HFFc6 (cell line): ENCODE measurements at regions not wholly inside any gene's neighbourhood (a gene's known extent, or its start where the extent isn't known, plus 50 kb on each side); places are given as distances from the start of the nearest gene placed in this dataset.
"Not testable (repeated sequence)": the region's sequence is repeated elsewhere in the genome, so short reads cannot be mapped to it uniquely, and the experiment has no call there.

Source experiments
- DNase-seq: peaks from one replicate; pipeline ENCODE4 v3.0.0-alpha.2; 2018
- H3K27ac Mint-ChIP-seq: 2 replicates; pipeline ENCODE4 v1.8.0; 2020; ENCODE audit warnings: mild to moderate bottlenecking, mixed read lengths
- H3K27me3 Mint-ChIP-seq: 2 replicates; pipeline ENCODE4 v1.8.0; 2021; ENCODE audit warnings: mild to moderate bottlenecking, moderate library complexity, mixed read lengths; ENCODE audit not compliant: insufficient read depth
- H3K36me3 Mint-ChIP-seq: 2 replicates; pipeline ENCODE4 v1.8.0; 2021; ENCODE audit warnings: low read depth, mixed read lengths
- H3K4me1 Mint-ChIP-seq: 2 replicates; pipeline ENCODE4 v1.8.0; 2020; ENCODE audit warnings: low read depth, mixed read lengths
- H3K4me3 Mint-ChIP-seq: 2 replicates; pipeline ENCODE4 v1.8.0; 2020; ENCODE audit warnings: mild to moderate bottlenecking, moderate library complexity, mixed read lengths
- H3K9me3 Mint-ChIP-seq: 2 replicates; pipeline ENCODE4 v1.8.0; 2020; ENCODE audit warnings: mild to moderate bottlenecking, mixed read lengths
- TF ChIP-seq, protein P1 (sequence below): fragments of 200-600 bp; sonication (generic); IDR thresholded peaks from 2 replicates; pipeline ENCODE4 v1.5.0; 2021; ENCODE audit warnings: antibody characterized with exemption, mild to moderate bottlenecking

DNA sequence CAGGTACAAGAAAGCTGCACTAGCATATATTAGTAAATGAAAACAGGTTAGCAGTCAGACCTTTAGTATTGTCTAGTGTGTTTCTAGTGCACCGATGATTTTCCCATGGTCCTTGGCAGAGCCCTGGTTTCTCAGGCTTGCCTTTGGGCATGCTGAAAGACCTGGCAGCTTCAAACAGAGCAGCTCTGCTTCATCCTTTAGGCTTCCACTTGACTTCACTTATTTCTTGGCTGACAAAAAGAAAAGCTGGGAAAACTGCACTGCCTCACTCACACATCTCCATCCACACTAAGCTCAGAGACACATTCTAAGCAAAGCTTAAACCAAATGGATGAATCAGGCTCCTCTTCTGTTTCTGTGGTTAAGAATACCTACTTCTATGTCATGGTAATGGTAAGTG, 374.8 kb upstream of the PDZRN3 start:
- Mint-ChIP-seq H3K9me3 (no peaks in the 10 kb centered on the region; the same call in 1 of the 2 replicates), H3K27me3 (no peaks in the 10 kb centered on the region), H3K27ac (no peak overlapping the region), H3K4me3 (no peak overlapping the region), H3K36me3 (no peaks in the 10 kb centered on the region), H3K4me1 (no peaks in the 10 kb centered on the region)
- DNase-seq: peak; percentile 1
- TF ChIP-seq, protein P1, sequence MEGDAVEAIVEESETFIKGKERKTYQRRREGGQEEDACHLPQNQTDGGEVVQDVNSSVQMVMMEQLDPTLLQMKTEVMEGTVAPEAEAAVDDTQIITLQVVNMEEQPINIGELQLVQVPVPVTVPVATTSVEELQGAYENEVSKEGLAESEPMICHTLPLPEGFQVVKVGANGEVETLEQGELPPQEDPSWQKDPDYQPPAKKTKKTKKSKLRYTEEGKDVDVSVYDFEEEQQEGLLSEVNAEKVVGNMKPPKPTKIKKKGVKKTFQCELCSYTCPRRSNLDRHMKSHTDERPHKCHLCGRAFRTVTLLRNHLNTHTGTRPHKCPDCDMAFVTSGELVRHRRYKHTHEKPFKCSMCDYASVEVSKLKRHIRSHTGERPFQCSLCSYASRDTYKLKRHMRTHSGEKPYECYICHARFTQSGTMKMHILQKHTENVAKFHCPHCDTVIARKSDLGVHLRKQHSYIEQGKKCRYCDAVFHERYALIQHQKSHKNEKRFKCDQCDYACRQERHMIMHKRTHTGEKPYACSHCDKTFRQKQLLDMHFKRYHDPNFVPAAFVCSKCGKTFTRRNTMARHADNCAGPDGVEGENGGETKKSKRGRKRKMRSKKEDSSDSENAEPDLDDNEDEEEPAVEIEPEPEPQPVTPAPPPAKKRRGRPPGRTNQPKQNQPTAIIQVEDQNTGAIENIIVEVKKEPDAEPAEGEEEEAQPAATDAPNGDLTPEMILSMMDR: no peak

DNA sequence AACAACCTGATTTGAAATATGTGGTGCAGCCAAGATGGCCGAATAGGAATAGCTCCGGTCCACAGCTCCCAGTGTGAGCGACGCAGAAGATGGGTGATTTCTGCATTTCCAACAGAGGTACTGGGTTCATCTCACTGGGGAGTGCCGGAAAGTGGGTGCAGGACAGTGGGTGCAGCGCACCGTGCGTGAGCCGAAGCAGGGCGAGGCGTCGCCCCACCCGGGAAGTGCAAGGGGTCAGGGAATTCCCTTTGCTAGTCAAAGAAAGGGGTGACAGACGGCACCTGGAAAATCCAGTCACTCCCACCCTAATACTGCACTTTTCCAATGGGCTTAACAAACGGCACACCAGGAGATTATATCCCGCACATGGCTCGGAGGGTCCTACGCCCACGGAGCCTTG, 365.9 kb upstream of the PDZRN3 start:
- not testable (repeated sequence) for H3K4me3 Mint-ChIP-seq, DNase-seq, H3K27ac Mint-ChIP-seq, H3K4me1 Mint-ChIP-seq, H3K9me3 Mint-ChIP-seq, H3K27me3 Mint-ChIP-seq, H3K36me3 Mint-ChIP-seq

DNA sequence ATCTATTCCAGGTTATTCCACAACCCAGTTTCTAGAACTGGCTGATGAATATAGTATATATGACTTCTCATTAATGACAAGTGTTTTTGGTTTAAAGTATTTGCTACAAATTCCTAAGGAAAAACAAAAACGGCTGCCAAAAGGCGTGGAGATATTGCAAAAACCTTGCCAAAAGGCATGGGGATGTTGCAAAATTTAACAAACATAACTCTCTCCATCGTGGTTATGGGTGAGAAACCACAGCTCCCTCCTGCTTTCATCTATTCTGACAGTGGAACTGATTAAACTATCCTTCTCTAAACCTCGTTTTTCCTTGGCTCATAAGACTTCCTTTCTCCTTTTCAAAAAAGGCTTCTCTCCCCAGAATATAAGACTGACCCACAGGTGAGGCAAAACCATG, 342.0 kb upstream of the PDZRN3 start:
- Mint-ChIP-seq H3K27ac (no peak overlapping the region), H3K9me3 (no peaks in the 10 kb centered on the region), H3K4me1 (no peaks in the 10 kb centered on the region), H3K4me3 (no peak overlapping the region), H3K36me3 (no peaks in the 10 kb centered on the region), H3K27me3 (no peaks in the 10 kb centered on the region)
- TF ChIP-seq, protein P1: no peak
- no peak for DNase-seq

DNA sequence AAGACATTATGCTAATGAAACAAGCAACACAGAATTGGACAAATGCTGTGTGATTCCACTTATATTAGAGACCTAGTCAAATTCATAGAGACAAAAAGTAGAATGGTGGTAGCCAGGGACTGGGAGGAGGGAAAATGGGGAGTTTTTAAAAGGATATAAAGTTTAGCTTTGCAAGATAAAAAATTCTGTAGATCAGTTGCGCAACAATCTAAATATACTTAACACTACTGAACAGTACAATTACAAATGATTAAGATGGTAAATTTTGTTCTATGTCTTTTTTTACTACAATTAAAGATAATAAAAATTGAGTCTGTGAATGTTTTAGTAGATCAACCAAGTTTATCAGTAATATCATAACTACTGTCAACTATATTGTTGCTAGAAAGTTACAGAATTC, 340.1 kb upstream of the PDZRN3 start:
- Mint-ChIP-seq H3K27ac (no peak overlapping the region), H3K9me3 (no peaks in the 10 kb centered on the region), H3K36me3 (no peaks in the 10 kb centered on the region), H3K4me3 (no peak overlapping the region), H3K4me1 (no peaks in the 10 kb centered on the region), H3K27me3 (no peaks in the 10 kb centered on the region)
- TF ChIP-seq, protein P1: no peak
- no peak for DNase-seq

DNA sequence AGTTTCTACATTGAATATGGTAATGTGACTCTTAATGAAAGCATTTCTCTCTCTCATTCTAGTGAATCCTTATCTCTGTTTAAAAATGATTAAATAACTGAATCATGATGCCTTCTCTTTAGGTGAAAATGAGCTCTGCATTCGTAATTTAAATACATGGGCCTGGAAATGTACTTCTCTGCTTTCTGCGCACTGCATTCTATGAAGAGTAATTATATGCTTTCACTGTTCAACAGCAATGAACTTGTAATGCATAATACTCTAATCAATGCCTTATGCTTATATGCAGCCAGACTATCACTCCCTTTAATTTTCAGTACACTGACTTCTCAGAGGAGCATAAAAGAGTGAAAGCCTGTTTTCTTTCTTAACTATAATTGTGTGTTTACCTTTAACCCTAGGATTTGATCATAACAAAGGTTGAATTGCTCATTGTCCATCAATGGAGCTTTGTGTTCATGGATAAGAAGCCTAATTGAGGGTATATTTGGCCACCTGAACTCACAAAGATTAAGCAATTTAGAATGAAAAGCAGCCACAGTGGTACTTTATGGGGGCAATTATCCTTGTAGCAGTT, 330.8 kb upstream of the PDZRN3 start:
- no peak for DNase-seq
- no peak overlapping the region for H3K27ac Mint-ChIP-seq
- no peaks in the 10 kb centered on the region for H3K4me1 Mint-ChIP-seq
- H3K27me3 Mint-ChIP-seq: no peaks in the 10 kb centered on the region; the same call in 1 of the 2 replicates
- H3K4me3 Mint-ChIP-seq: no peak overlapping the region
- no peaks in the 10 kb centered on the region for H3K36me3 Mint-ChIP-seq
- no peaks in the 10 kb centered on the region for H3K9me3 Mint-ChIP-seq
- TF ChIP-seq, protein P1: no peak

GRCh38 chr3:73954506-73954905, 329.8 kb upstream of the PDZRN3 start:
- Mint-ChIP-seq H3K36me3 (no peaks in the 10 kb centered on the region), H3K4me3 (no peak overlapping the region), H3K27me3 (no peaks in the 10 kb centered on the region; the same call in 1 of the 2 replicates), H3K9me3 (no peaks in the 10 kb centered on the region), H3K4me1 (no peaks in the 10 kb centered on the region), H3K27ac (no peak overlapping the region)
- TF ChIP-seq, protein P1: no peak
- no peak for DNase-seq
